Pulmonary artery endothelial cell (primary cell): ENCODE measurements at regions not wholly inside any gene's neighbourhood (a gene's known extent, or its start where the extent isn't known, plus 50 kb on each side); places are given as distances from the start of the nearest gene placed in this dataset.

Experiments used
- DNase-seq: peaks from one replicate; pipeline ENCODE4 v3.0.0-alpha.2; 2011; ENCODE audit warnings: low read depth, low spot score

GRCh38 chr3:22453906-22454535 is 703.0 kb upstream of the ZNF385D start:
- DNase-seq, result no peak

- DNase-seq, result no peak
These were observed 719.0 kb upstream of the ZNF385D start for GRCh38 chr3:22469995-22470394.

GRCh38 chr3:22471557-22471956 is 720.5 kb upstream of the ZNF385D start:
- DNase-seq, result no peak

- no peak for DNase-seq
These were observed 723.9 kb upstream of the ZNF385D start for GRCh38 chr3:22474706-22475445.

GRCh38 chr3:22475665-22476240 is 724.7 kb upstream of the ZNF385D start:
- no peak for DNase-seq

GRCh38 chr3:22476976-22477375 is 726.0 kb upstream of the ZNF385D start:
- DNase-seq, result no peak

- DNase-seq, result no peak
These were observed 717.2 kb upstream of the UBE2E2 start for GRCh38 chr3:22485954-22486353.

GRCh38 chr3:22490747-22491146 is 712.4 kb upstream of the UBE2E2 start:
- no peak for DNase-seq

GRCh38 chr3:22491344-22491743 is 711.8 kb upstream of the UBE2E2 start:
- DNase-seq, result no peak

- no peak for DNase-seq
These were observed 710.8 kb upstream of the UBE2E2 start for GRCh38 chr3:22492342-22492741.

- no peak for DNase-seq
These were observed 707.9 kb upstream of the UBE2E2 start for GRCh38 chr3:22495241-22495640.

GRCh38 chr3:22495791-22496190 is 707.3 kb upstream of the UBE2E2 start:
- DNase-seq, result no peak

GRCh38 chr3:22496641-22497040 is 706.5 kb upstream of the UBE2E2 start:
- DNase-seq, result no peak

- no peak for DNase-seq
These were observed 696.3 kb upstream of the UBE2E2 start for GRCh38 chr3:22506871-22507270.

- no peak for DNase-seq
These were observed 695.4 kb upstream of the UBE2E2 start for GRCh38 chr3:22507709-22508108.

- DNase-seq, result no peak
These were observed 679.2 kb upstream of the UBE2E2 start for GRCh38 chr3:22523925-22524324.

GRCh38 chr3:22526266-22526837 is 676.8 kb upstream of the UBE2E2 start:
- DNase-seq, result no peak

GRCh38 chr3:22536541-22536940 is 666.6 kb upstream of the UBE2E2 start:
- DNase-seq, result no peak

GRCh38 chr3:22537560-22537959 is 665.6 kb upstream of the UBE2E2 start:
- DNase-seq, result no peak

GRCh38 chr3:22542311-22542710 is 660.8 kb upstream of the UBE2E2 start:
- no peak for DNase-seq

GRCh38 chr3:22555753-22556435 is 647.2 kb upstream of the UBE2E2 start:
- no peak for DNase-seq

GRCh38 chr3:22565393-22565792 is 637.7 kb upstream of the UBE2E2 start:
- no peak for DNase-seq
